IMR-90 (cell line): ENCODE measurements at regions not wholly inside any gene's neighbourhood (a gene's known extent, or its start where the extent isn't known, plus 50 kb on each side); places are given as distances from the start of the nearest gene placed in this dataset.

Experiments
- ATAC-seq: fragments of 200-7000 bp; cut with Tn5 transposase; 2 replicates; pipeline ENCODE4 v1.9.1; 2020; ENCODE audit warnings: low read depth, mild to moderate bottlenecking, moderate library complexity
- BruUV-seq: library from RNA; stranded (reverse); fragments of 400-500 nt; replicated peaks from 2 replicates; lab custom pipeline; 2021; lab: Mats Ljungman, UMichigan
- CTCF ChIA-PET: fragments of 300-600 bp; formaldehyde crosslinking; extraction: SDS; loops from one replicate; lab custom pipeline; 2021; ENCODE audit warnings: antibody characterized with exemption; lab: Yijun Ruan, JAX
- POLR2A ChIA-PET: fragments of 300-600 bp; sonication (Branson Sonifier 250); formaldehyde crosslinking; loops from one replicate; lab custom pipeline; 2022; ENCODE audit warnings: antibody characterized with exemption; ENCODE audit not compliant: unreplicated experiment; lab: Charles Lee
- DNase-seq: peaks from one replicate; pipeline ENCODE4 v3.0.0; 2013
- H2AFZ ChIP-seq: replicated peaks from 2 replicates; pipeline ENCODE3; 2013; ENCODE audit warnings: low read length, mild to moderate bottlenecking; ENCODE audit not compliant: poor library complexity
- H2AK5ac ChIP-seq: 2 replicates; pipeline ENCODE4 v1.6.1; 2013; ENCODE audit warnings: low read depth, low read length, inconsistent platforms
- H2AK9ac ChIP-seq: replicated peaks from 2 replicates; pipeline ENCODE3; 2013; ENCODE audit warnings: mild to moderate bottlenecking, low read depth, low read length, moderate library complexity; ENCODE audit not compliant: poor library complexity
- H2BK120ac ChIP-seq: 2 replicates; pipeline ENCODE4 v1.6.1; 2013; ENCODE audit warnings: low read depth, low read length, inconsistent platforms
- H2BK15ac ChIP-seq: 3 replicates; pipeline ENCODE4 v1.6.1; 2013; ENCODE audit warnings: low read depth, low read length, inconsistent platforms
- H2BK20ac ChIP-seq: 2 replicates; pipeline ENCODE4 v1.6.1; 2013; ENCODE audit warnings: low read depth, mild to moderate bottlenecking, inconsistent platforms, low read length, moderate library complexity
- H2BK5ac ChIP-seq: 2 replicates; pipeline ENCODE4 v1.6.1; 2013; ENCODE audit warnings: mild to moderate bottlenecking, low read depth, low read length, inconsistent platforms; ENCODE audit not compliant: poor library complexity, severe bottlenecking
- H3K14ac ChIP-seq: replicated peaks from 2 replicates; pipeline ENCODE4 v1.6.1; 2013; ENCODE audit warnings: low read depth, low read length, inconsistent platforms
- H3K18ac ChIP-seq: 2 replicates; pipeline ENCODE4 v1.6.1; 2013; ENCODE audit warnings: low read depth, low read length, control low read depth
- H3K23ac ChIP-seq: 2 replicates; pipeline ENCODE4 v1.6.1; 2013; ENCODE audit warnings: low read depth, low read length, inconsistent platforms
- H3K27ac ChIP-seq: 2 replicates; pipeline ENCODE4 v1.5.1; 2013; ENCODE audit warnings: mild to moderate bottlenecking, control low read depth, low read length; ENCODE audit not compliant: insufficient read depth
- H3K27me3 ChIP-seq: 2 replicates; pipeline ENCODE4 v1.6.1; 2013; ENCODE audit warnings: low read length; ENCODE audit not compliant: control insufficient read depth, insufficient read depth
- H3K36me3 ChIP-seq: 2 replicates; pipeline ENCODE4 v1.6.1; 2013; ENCODE audit warnings: low read length, mixed read lengths; ENCODE audit not compliant: control insufficient read depth, insufficient read depth
- H3K4ac ChIP-seq: 2 replicates; pipeline ENCODE4 v1.6.1; 2013; ENCODE audit warnings: low read depth, low read length, inconsistent platforms
- H3K4me1 ChIP-seq: 2 replicates; pipeline ENCODE4 v1.6.1; 2013; ENCODE audit warnings: low read length, mixed read lengths; ENCODE audit not compliant: control insufficient read depth, insufficient read depth
- H3K4me2 ChIP-seq: 2 replicates; pipeline ENCODE4 v1.6.1; 2013; ENCODE audit warnings: low read depth, mild to moderate bottlenecking, control low read depth, low read length, moderate library complexity
- H3K4me3 ChIP-seq: 2 replicates; pipeline ENCODE4 v1.5.1; 2013; ENCODE audit warnings: low read depth, mild to moderate bottlenecking, control low read depth, low read length, moderate library complexity; ENCODE audit not compliant: insufficient read depth
- H3K56ac ChIP-seq: 2 replicates; pipeline ENCODE4 v1.6.1; 2013; ENCODE audit warnings: low read length, inconsistent platforms; ENCODE audit not compliant: insufficient read depth; ENCODE audit errors: extremely low read depth
- H3K79me1 ChIP-seq, 2 experiments: 2 replicates each; pipeline ENCODE4 v1.6.1; 2013; ENCODE audit warnings: low read length in 2 of 2, inconsistent platforms in 1 of 2, low read depth in 1 of 2
- H3K9ac ChIP-seq: 2 replicates; pipeline ENCODE4 v1.6.1; 2013; ENCODE audit warnings: low read depth, low read length, control low read depth
- H3K9me1 ChIP-seq: 2 replicates; pipeline ENCODE4 v1.6.1; 2013; ENCODE audit warnings: low read length, inconsistent platforms; ENCODE audit not compliant: insufficient read depth
- H3K9me3 ChIP-seq: 2 replicates; pipeline ENCODE4 v1.6.1; 2013; ENCODE audit warnings: low read length; ENCODE audit not compliant: control insufficient read depth, insufficient read depth
- H4K20me1 ChIP-seq: 2 replicates; pipeline ENCODE4 v1.6.1; 2013; ENCODE audit warnings: low read length, inconsistent platforms; ENCODE audit not compliant: insufficient read depth
- H4K5ac ChIP-seq: 2 replicates; pipeline ENCODE4 v1.6.1; 2013; ENCODE audit warnings: mild to moderate bottlenecking, low read depth, low read length, control low read depth
- H4K8ac ChIP-seq, 2 experiments: 2 replicates each; pipeline ENCODE4 v1.6.1; 2013; ENCODE audit warnings: low read depth in 2 of 2, low read length in 2 of 2, control low read depth in 1 of 2, inconsistent platforms in 1 of 2
- H4K91ac ChIP-seq: 2 replicates; pipeline ENCODE4 v1.6.1; 2013; ENCODE audit warnings: low read depth, low read length, inconsistent platforms; ENCODE audit not compliant: insufficient read depth
- CHD1 ChIP-seq: IDR thresholded peaks from 2 replicates; pipeline ENCODE4 v1.6.1; 2012; ENCODE audit warnings: low read depth, low read length, improper control_type of control experiment
- CTCF ChIP-seq: conservative IDR thresholded peaks from 2 replicates; pipeline ENCODE4 v1.5.1; 2012; ENCODE audit warnings: mild to moderate bottlenecking, low read depth, low read length, improper control_type of control experiment
- FOS ChIP-seq: fragments of 150-350 bp; IDR thresholded peaks from 2 replicates; pipeline ENCODE4 v1.6.1; 2016; ENCODE audit warnings: low read depth, low read length
- MXI1 ChIP-seq: IDR thresholded peaks from 2 replicates; pipeline ENCODE4 v1.6.1; 2012; ENCODE audit warnings: low read depth, mild to moderate bottlenecking, low read length, moderate library complexity, borderline replicate concordance
- NFE2L2 ChIP-seq: fragments of 150-350 bp; IDR thresholded peaks from 2 replicates; pipeline ENCODE4 v1.6.1; 2016; ENCODE audit warnings: low read depth, mild to moderate bottlenecking, low read length
- RCOR1 ChIP-seq: IDR thresholded peaks from 2 replicates; pipeline ENCODE4 v1.6.1; 2012; ENCODE audit warnings: mild to moderate bottlenecking, low read length, improper control_type of control experiment; ENCODE audit not compliant: insufficient replicate concordance
- RFX5 ChIP-seq: IDR thresholded peaks from 2 replicates; pipeline ENCODE4 v1.8.0; 2012; ENCODE audit warnings: low read depth, mild to moderate bottlenecking, low read length, moderate library complexity
- USF2 ChIP-seq: fragments of 150-350 bp; IDR thresholded peaks from 2 replicates; pipeline ENCODE4 v1.6.1; 2017; ENCODE audit warnings: mild to moderate bottlenecking, antibody characterized with exemption, low read length, low read depth
- WGBS, 2 experiments: methylation state at CpG; one replicate each; pipeline versions ENCODE4 v1.1.5 to v1.1.7; 2013; ENCODE audit warnings: missing lambda C conversion rate in 2 of 2; ENCODE audit not compliant: insufficient read length in 1 of 2; ENCODE audit errors: extremely low coverage in 2 of 2; 5-methylcytosine and 5-hydroxymethylcytosine counted together
- dilution Hi-C: fragments of 300-500 bp; cut with HindIII; formaldehyde crosslinking; loops from one replicate; pipeline ENCODE4 v1.14.3; 2018; ENCODE audit warnings: low sequenced_read_pairs; ENCODE audit not compliant: unreplicated experiment
- in situ Hi-C: fragments of 300-500 bp; cut with MboI; formaldehyde crosslinking; loops from 3 replicates; pipeline ENCODE4 v1.14.3; 2019; ENCODE audit warnings: low sequenced_read_pairs, inconsistent platforms, mixed read lengths
- intact Hi-C: fragments of 100-400 bp; cut with micrococcal nuclease; formaldehyde crosslinking; loops from 2 replicates; pipeline ENCODE4 v1.10.0; 2022

GRCh38 chr2:211132046-211132445 is 575.6 kb downstream of the CPS1 start:
- H3K27ac ChIP-seq: no peak overlapping the region
- no peak overlapping the region for H3K14ac ChIP-seq
- H2AFZ ChIP-seq: no peak overlapping the region
- dilution Hi-C loops: no loop called here
- H4K5ac ChIP-seq: no peak overlapping the region
- no TSS peak for BruUV-seq
- H3K4me1 ChIP-seq: no peaks in the 10 kb centered on the region
- no peaks in the 10 kb centered on the region for H3K27me3 ChIP-seq
- intact Hi-C loops: no loop called here
- no peak overlapping the region for H3K4me2 ChIP-seq
- no peak overlapping the region for H3K4ac ChIP-seq
- no peak for DNase-seq
- no peaks in the 10 kb centered on the region for H3K9me1 ChIP-seq
- POLR2A ChIA-PET: no interaction called here
- no peak overlapping the region for H3K18ac ChIP-seq
- H3K36me3 ChIP-seq: no peaks in the 10 kb centered on the region
- no peak for ATAC-seq
- no peak overlapping the region for H2BK20ac ChIP-seq
- CTCF ChIA-PET: no interaction called here
- H4K8ac ChIP-seq: no peak overlapping the region
- TF ChIP-seq RCOR1 (no peak), CHD1 (no peak), MXI1 (no peak), NFE2L2 (no peak), USF2 (no peak), CTCF (no peak), RFX5 (no peak), FOS (no peak)
- no peak overlapping the region for H3K56ac ChIP-seq
- no peak overlapping the region for H2BK15ac ChIP-seq
- no peak overlapping the region for H4K91ac ChIP-seq
- no peak overlapping the region for H2BK120ac ChIP-seq
- no peak overlapping the region for H3K9ac ChIP-seq
- no CpG with 5 or more reads among the region's 2 CpGs for WGBS, 2 experiments
- no peak overlapping the region for H3K23ac ChIP-seq
- in situ Hi-C loops: no loop called here
- H3K79me1 ChIP-seq: no peaks in the 10 kb centered on the region
- H2AK5ac ChIP-seq: no peak overlapping the region
- peaks cover 2% of the 10 kb centered on the region; the same call in 1 of the 2 replicates for H3K9me3 ChIP-seq
- H4K20me1 ChIP-seq: no peaks in the 10 kb centered on the region
- no peak overlapping the region for H2BK5ac ChIP-seq
- H2AK9ac ChIP-seq: no peak overlapping the region
- no peak overlapping the region for H3K4me3 ChIP-seq
